ENCODE measurements at regions not wholly inside any gene's neighbourhood (a gene's known extent, or its start where the extent isn't known, plus 50 kb on each side); places are given as distances from the start of the nearest gene placed in this dataset.

DNA sequence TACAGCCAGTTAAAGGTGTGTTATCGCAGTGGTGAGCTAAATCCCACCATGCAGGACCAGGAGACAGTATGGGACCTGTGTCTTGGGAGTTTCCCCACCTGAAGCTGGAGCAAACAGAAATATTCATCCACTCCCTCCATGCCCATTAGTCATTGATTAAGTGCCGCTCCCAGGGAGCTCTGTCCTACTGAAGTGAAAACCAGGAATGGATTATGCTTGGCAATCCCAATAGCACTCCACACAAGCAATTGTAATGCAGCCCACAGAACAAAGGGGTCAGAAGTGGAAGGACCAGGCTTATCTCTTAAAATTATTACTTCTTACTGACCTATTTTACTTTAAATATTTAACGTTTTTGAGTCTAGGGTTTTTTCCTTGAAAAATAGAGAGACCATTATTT, 1005.4 kb downstream of the ADGRL2 start:
- no peak for DNase-seq (ENCODE audit: low read depth, low spot score)
- H3K9me3 ChIP-seq (replicated peaks; ENCODE audit: control insufficient read depth, insufficient read depth, low read length), result no peaks in the 10 kb centered on the region
- no peak for FAIRE-seq
- H2AFZ ChIP-seq (ENCODE audit: control insufficient read depth, low read depth, low read length), result no peak overlapping the region
- intact Hi-C loops (cut with micrococcal nuclease; ENCODE audit: unreplicated experiment), result no loop called here
- ChIA-PET RAD21 (ENCODE audit: unreplicated experiment) (no interaction called here), CTCF (no interaction called here), SMC1A (ENCODE audit: uncharacterized antibody, unreplicated experiment) (no interaction called here), POLR2A (no interaction called here)
- TF ChIP-seq STAT1 (conservative IDR thresholded peaks at IDR 0.05) (no peak), MXI1 (IDR thresholded peaks at IDR 0.05; ENCODE audit: low read depth, low read length) (no peak), RBBP5 (conservative IDR thresholded peaks at IDR 0.05) (no peak), NRF1 (conservative IDR thresholded peaks at IDR 0.05; ENCODE audit: low read depth, low read length) (no peak), ZNF217 (IDR thresholded peaks at IDR 0.05) (no peak), BCL11A (IDR thresholded peaks at IDR 0.05; ENCODE audit: low read depth, low read length) (no peak), EED (IDR thresholded peaks at IDR 0.05; ENCODE audit: low read depth) (no peak), KLF5 (IDR thresholded peaks at IDR 0.05; ENCODE audit: partially characterized antibody) (no peak), NFYB (IDR thresholded peaks at IDR 0.05; ENCODE audit: insufficient read depth, low read depth, low read length) (no peak)
- WGBS (ENCODE audit: insufficient coverage, insufficient replicate concordance, low lambda C conversion rate, missing lambda C conversion rate), result 10% methylated on average over 3 of the region's 3 CpGs
- no TSS peak for BruUV-seq (replicated peaks)
- no peak overlapping the region for H3K27ac ChIP-seq (ENCODE audit: control insufficient read depth, insufficient read depth)
- no peak overlapping the region for H3K4me2 ChIP-seq (ENCODE audit: control insufficient read depth, insufficient read depth)
- no peaks in the 10 kb centered on the region for H3K27me3 ChIP-seq (replicated peaks in 1 of 2; ENCODE audit: control insufficient read depth in 2 of 2, insufficient read depth in 2 of 2, low read length in 1 of 2)
- no peak for ATAC-seq
- no peaks in the 10 kb centered on the region for H3K36me3 ChIP-seq (ENCODE audit: control insufficient read depth in 2 of 2, insufficient read depth in 2 of 2, low read length in 1 of 2)
- in situ Hi-C loops (cut with MboI), result no loop called here
- H3K4me3 ChIP-seq, result no peak overlapping the region
- H3K79me2 ChIP-seq (ENCODE audit: control insufficient read depth, insufficient read depth, low read length), result no peaks in the 10 kb centered on the region
- H3K9ac ChIP-seq (ENCODE audit: control insufficient read depth, insufficient read depth, low read length), result no peak overlapping the region
- no peaks in the 10 kb centered on the region for H3K4me1 ChIP-seq (ENCODE audit: control insufficient read depth, insufficient read depth, low read length)
- H4K20me1 ChIP-seq (ENCODE audit: control insufficient read depth, insufficient read depth), result no peaks in the 10 kb centered on the region

GRCh38 chr1:82801176-82801575, 1000.4 kb downstream of the ADGRL2 start:
- Histone ChIP-seq H4K20me1 (ENCODE audit: control insufficient read depth, insufficient read depth) (no peaks in the 10 kb centered on the region), H3K4me3 (no peak overlapping the region), H3K79me2 (ENCODE audit: control insufficient read depth, insufficient read depth, low read length) (no peaks in the 10 kb centered on the region), H3K27ac (ENCODE audit: control insufficient read depth, insufficient read depth) (no peak overlapping the region), H3K9me3 (replicated peaks; ENCODE audit: control insufficient read depth, insufficient read depth, low read length) (no peaks in the 10 kb centered on the region), H3K36me3 (ENCODE audit: control insufficient read depth in 2 of 2, insufficient read depth in 2 of 2, low read length in 1 of 2) (no peaks in the 10 kb centered on the region), H3K27me3 (replicated peaks in 1 of 2; ENCODE audit: control insufficient read depth in 2 of 2, insufficient read depth in 2 of 2, low read length in 1 of 2) (no peaks in the 10 kb centered on the region), H3K9ac (ENCODE audit: control insufficient read depth, insufficient read depth, low read length) (no peak overlapping the region), H2AFZ (ENCODE audit: control insufficient read depth, low read depth, low read length) (no peak overlapping the region), H3K4me1 (ENCODE audit: control insufficient read depth, insufficient read depth, low read length) (no peaks in the 10 kb centered on the region), H3K4me2 (ENCODE audit: control insufficient read depth, insufficient read depth) (no peak overlapping the region)
- ChIA-PET SMC1A (ENCODE audit: uncharacterized antibody, unreplicated experiment) (no interaction called here), RAD21 (ENCODE audit: unreplicated experiment) (no interaction called here), CTCF (interaction anchor here (0.6 kb wide), 1 partner anchor 301 kb away, joined by 3 read pairs; no protein-coding TSS in a partner anchor), POLR2A (no interaction called here)
- WGBS (ENCODE audit: insufficient coverage, insufficient replicate concordance, low lambda C conversion rate, missing lambda C conversion rate), result 0% methylated on average over 2 of the region's 2 CpGs
- BruUV-seq (replicated peaks), result no TSS peak
- intact Hi-C loops (cut with micrococcal nuclease; ENCODE audit: unreplicated experiment) (no loop called here), in situ Hi-C loops (cut with MboI) (no loop called here)
- FAIRE-seq (no peak), ATAC-seq (no peak), DNase-seq (ENCODE audit: low read depth, low spot score) (no peak)
- TF ChIP-seq POU2F2 (IDR thresholded peaks at IDR 0.05; ENCODE audit: borderline replicate concordance, low read depth, low read length), result no peak
- no peak for TF ChIP-seq SPI1 (IDR thresholded peaks at IDR 0.05; ENCODE audit: borderline replicate concordance, insufficient read depth, low read depth, low read length)
- TF ChIP-seq RBBP5 (conservative IDR thresholded peaks at IDR 0.05), result no peak
- TF ChIP-seq NR2F1 (conservative IDR thresholded peaks at IDR 0.05), result no peak
- TF ChIP-seq NR2C1 (IDR thresholded peaks at IDR 0.05), result no peak
- no peak for TF ChIP-seq HDGF (IDR thresholded peaks at IDR 0.05)
- TF ChIP-seq MYB (IDR thresholded peaks at IDR 0.05; ENCODE audit: borderline replicate concordance, low read depth, low read length), result no peak
- no peak for TF ChIP-seq BACH1 (IDR thresholded peaks at IDR 0.05; ENCODE audit: borderline replicate concordance)
- TF ChIP-seq, protein P1, sequence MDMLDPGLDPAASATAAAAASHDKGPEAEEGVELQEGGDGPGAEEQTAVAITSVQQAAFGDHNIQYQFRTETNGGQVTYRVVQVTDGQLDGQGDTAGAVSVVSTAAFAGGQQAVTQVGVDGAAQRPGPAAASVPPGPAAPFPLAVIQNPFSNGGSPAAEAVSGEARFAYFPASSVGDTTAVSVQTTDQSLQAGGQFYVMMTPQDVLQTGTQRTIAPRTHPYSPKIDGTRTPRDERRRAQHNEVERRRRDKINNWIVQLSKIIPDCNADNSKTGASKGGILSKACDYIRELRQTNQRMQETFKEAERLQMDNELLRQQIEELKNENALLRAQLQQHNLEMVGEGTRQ (IDR thresholded peaks at IDR 0.05; ENCODE audit: borderline replicate concordance, low read depth, low read length), result no peak
- TF ChIP-seq, protein P2, sequence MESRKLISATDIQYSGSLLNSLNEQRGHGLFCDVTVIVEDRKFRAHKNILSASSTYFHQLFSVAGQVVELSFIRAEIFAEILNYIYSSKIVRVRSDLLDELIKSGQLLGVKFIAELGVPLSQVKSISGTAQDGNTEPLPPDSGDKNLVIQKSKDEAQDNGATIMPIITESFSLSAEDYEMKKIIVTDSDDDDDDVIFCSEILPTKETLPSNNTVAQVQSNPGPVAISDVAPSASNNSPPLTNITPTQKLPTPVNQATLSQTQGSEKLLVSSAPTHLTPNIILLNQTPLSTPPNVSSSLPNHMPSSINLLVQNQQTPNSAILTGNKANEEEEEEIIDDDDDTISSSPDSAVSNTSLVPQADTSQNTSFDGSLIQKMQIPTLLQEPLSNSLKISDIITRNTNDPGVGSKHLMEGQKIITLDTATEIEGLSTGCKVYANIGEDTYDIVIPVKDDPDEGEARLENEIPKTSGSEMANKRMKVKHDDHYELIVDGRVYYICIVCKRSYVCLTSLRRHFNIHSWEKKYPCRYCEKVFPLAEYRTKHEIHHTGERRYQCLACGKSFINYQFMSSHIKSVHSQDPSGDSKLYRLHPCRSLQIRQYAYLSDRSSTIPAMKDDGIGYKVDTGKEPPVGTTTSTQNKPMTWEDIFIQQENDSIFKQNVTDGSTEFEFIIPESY (IDR thresholded peaks at IDR 0.05), result no peak
